Vagina (tissue), 2 donors: ENCODE measurements at regions not wholly inside any gene's neighbourhood (a gene's known extent, or its start where the extent isn't known, plus 50 kb on each side); places are given as distances from the start of the nearest gene placed in this dataset.

Experiments used
- CTCF ChIP-seq, 3 experiments: fragments of 450-650 bp in 2 of 3; fragments of 200-600 bp in 1 of 3; sonication (generic) in 1 of 3; IDR thresholded peaks; one replicate each; pipeline ENCODE4 v1.5.1; 2017 to 2019; ENCODE audit warnings: antibody characterized with exemption in 3 of 3, mild to moderate bottlenecking in 2 of 3, moderate library complexity in 2 of 3
- POLR2A ChIP-seq, 2 donors: fragments of 450-650 bp; IDR thresholded peaks; one replicate each; pipeline ENCODE4 v1.6.1; 2017; ENCODE audit warnings: antibody characterized with exemption in 2 of 2, mild to moderate bottlenecking in 2 of 2, moderate library complexity in 2 of 2
- POLR2AphosphoS5 ChIP-seq, 2 donors: sonication (generic); formaldehyde crosslinking; IDR thresholded peaks; one replicate each; pipeline ENCODE4 v1.9.0; 2017; ENCODE audit warnings: antibody characterized with exemption in 2 of 2, mild to moderate bottlenecking in 2 of 2, low read depth in 1 of 2; ENCODE audit not compliant: insufficient read depth in 1 of 2

- no peak for TF ChIP-seq CTCF (IDR thresholded peaks at IDR 0.05)
- no peak for TF ChIP-seq POLR2A (IDR thresholded peaks at IDR 0.05)
- no peak for TF ChIP-seq POLR2AphosphoS5 (IDR thresholded peaks at IDR 0.05; ENCODE audit: insufficient read depth in 1 of 2, low read depth in 1 of 2)
Measured at GRCh38 chr4:15147714-15148113, 145.4 kb downstream of the CPEB2 start.
